ENCODE measurements at regions not wholly inside any gene's neighbourhood (a gene's known extent, or its start where the extent isn't known, plus 50 kb on each side); places are given as distances from the start of the nearest gene placed in this dataset.

- TF ChIP-seq CHD7 (IDR thresholded peaks at IDR 0.05; ENCODE audit: insufficient replicate concordance, low read length) (no peak), TAF1 (IDR thresholded peaks at IDR 0.05; ENCODE audit: low read depth, low read length) (no peak), KDM1A (IDR thresholded peaks at IDR 0.05; ENCODE audit: borderline replicate concordance, low read length) (no peak), MAX (IDR thresholded peaks at IDR 0.05) (no peak), MAFK (IDR thresholded peaks at IDR 0.05; ENCODE audit: low read depth, low read length) (no peak), CHD2 (IDR thresholded peaks at IDR 0.05; ENCODE audit: low read length) (no peak), CTCF (IDR thresholded peaks at IDR 0.05; ENCODE audit: control extremely low read depth in 1 of 3, insufficient read depth in 1 of 3, low read depth in 1 of 3, low read length in 3 of 3) (no peak)
These were observed 53.6 kb upstream of the LRRC1 start (continued) for GRCh38 chr6:53741034-53741823.
